CD4-positive, alpha-beta T cell treated with Interleukin-15 for 4 hours (primary cell): ENCODE measurements at regions not wholly inside any gene's neighbourhood (a gene's known extent, or its start where the extent isn't known, plus 50 kb on each side); places are given as distances from the start of the nearest gene placed in this dataset.
"Not testable (repeated sequence)": the region's sequence is repeated elsewhere in the genome, so short reads cannot be mapped to it uniquely, and the experiment has no call there.

Source experiments
- DNase-seq: peaks from one replicate; pipeline ENCODE4 v3.0.0-alpha.2; 2020; ENCODE audit warnings: low spot score

GRCh38 chr21:17340081-17340480 is 172.8 kb upstream of the CXADR start:
- no peak for DNase-seq

- DNase-seq = no peak
Observed at GRCh38 chr21:17343055-17343454, 169.8 kb upstream of the CXADR start.

GRCh38 chr21:17348357-17348756 is 164.5 kb upstream of the CXADR start:
- no peak for DNase-seq

- no peak for DNase-seq
Observed at GRCh38 chr21:17348849-17349248, 164.0 kb upstream of the CXADR start.

GRCh38 chr21:17351766-17352165 is 161.1 kb upstream of the CXADR start:
- no peak for DNase-seq

GRCh38 chr21:17352996-17353655 is 159.7 kb upstream of the CXADR start:
- DNase-seq = no peak

- no peak for DNase-seq
Observed at GRCh38 chr21:17359781-17360180, 153.1 kb upstream of the CXADR start.

GRCh38 chr21:17368748-17369363 is 144.0 kb upstream of the CXADR start:
- no peak for DNase-seq

GRCh38 chr21:17370263-17370662 is 142.6 kb upstream of the CXADR start:
- DNase-seq = no peak

GRCh38 chr21:17370916-17371315 is 141.9 kb upstream of the CXADR start:
- no peak for DNase-seq

- no peak for DNase-seq
Observed at GRCh38 chr21:17371450-17371849, 141.4 kb upstream of the CXADR start.

- no peak for DNase-seq
Observed at GRCh38 chr21:17372200-17372599, 140.6 kb upstream of the CXADR start.

- DNase-seq = no peak
Observed at GRCh38 chr21:17386498-17386897, 126.3 kb upstream of the CXADR start.

- peak; percentile 70 for DNase-seq
Observed at GRCh38 chr21:17387030-17387617, 125.7 kb upstream of the CXADR start.

- DNase-seq = no peak
Observed at GRCh38 chr21:17388226-17388625, 124.6 kb upstream of the CXADR start.

- DNase-seq = no peak
Observed at GRCh38 chr21:17389311-17389710, 123.5 kb upstream of the CXADR start.

GRCh38 chr21:17390569-17390968 is 122.3 kb upstream of the CXADR start:
- no peak for DNase-seq

- no peak for DNase-seq
Observed at GRCh38 chr21:17391811-17392340, 121.0 kb upstream of the CXADR start.

- DNase-seq = no peak
Observed at GRCh38 chr21:17393413-17393812, 119.4 kb upstream of the CXADR start.

- no peak for DNase-seq
Observed at GRCh38 chr21:17396948-17397347, 115.9 kb upstream of the CXADR start.

GRCh38 chr21:17397703-17398102 is 115.1 kb upstream of the CXADR start:
- DNase-seq = no peak

GRCh38 chr21:17398954-17399353 is 113.9 kb upstream of the CXADR start:
- DNase-seq = not testable (repeated sequence)

- no peak for DNase-seq
Observed at GRCh38 chr21:17402937-17403336, 109.9 kb upstream of the CXADR start.
